ENCODE measurements at regions not wholly inside any gene's neighbourhood (a gene's known extent, or its start where the extent isn't known, plus 50 kb on each side); places are given as distances from the start of the nearest gene placed in this dataset.
"Not testable (repeated sequence)": the region's sequence is repeated elsewhere in the genome, so short reads cannot be mapped to it uniquely, and the experiment has no call there.

GRCh38 chr1:198846556-198846955 is 207.7 kb downstream of the PTPRC start:
- whole genome bisulfite sequencing, 2 donors, result 72 to 87% methylated on average over 2 of the region's 2 CpGs
- TF ChIP-seq POLR2A (IDR thresholded peaks at IDR 0.05) (no peak), CTCF (IDR thresholded peaks at IDR 0.05) (no peak)
- no peak overlapping the region for H3K27ac ChIP-seq
- no peak overlapping the region for H3K4me3 ChIP-seq
- DNase-seq (no peak), ATAC-seq (no peak)
- intact Hi-C loops (cut with DNase I), result no loop called here
- no peaks in the 10 kb centered on the region for H3K36me3 ChIP-seq (replicated peaks in 1 of 2; ENCODE audit: insufficient read depth in 1 of 2, low read depth in 2 of 2)
- no peaks in the 10 kb centered on the region for H3K27me3 ChIP-seq
- H3K4me1 ChIP-seq, result no peaks in the 10 kb centered on the region
- H3K9me3 ChIP-seq, result no peaks in the 10 kb centered on the region

GRCh38 chr1:198848206-198848605 is 209.4 kb downstream of the PTPRC start:
- DNase-seq (no peak), ATAC-seq (no peak)
- no peaks in the 10 kb centered on the region for H3K9me3 ChIP-seq
- no peaks in the 10 kb centered on the region for H3K27me3 ChIP-seq
- H3K36me3 ChIP-seq (replicated peaks in 1 of 2; ENCODE audit: insufficient read depth in 1 of 2, low read depth in 2 of 2), result no peaks in the 10 kb centered on the region
- TF ChIP-seq CTCF (IDR thresholded peaks at IDR 0.05) (no peak), POLR2A (IDR thresholded peaks at IDR 0.05) (no peak)
- intact Hi-C loops (cut with DNase I), result no loop called here
- H3K27ac ChIP-seq, result no peak overlapping the region
- H3K4me1 ChIP-seq, result no peaks in the 10 kb centered on the region
- WGBS, 2 donors, result 84 to 89% methylated on average over 1 of the region's 1 CpG
- H3K4me3 ChIP-seq, result no peak overlapping the region

- intact Hi-C loops (cut with DNase I), result no loop called here
Measured at GRCh38 chr1:198848649-198849048, 209.8 kb downstream of the PTPRC start.

GRCh38 chr1:198849093-198849492 is 210.3 kb downstream of the PTPRC start:
- no peak for ATAC-seq
- no peaks in the 10 kb centered on the region for H3K4me1 ChIP-seq
- H3K9me3 ChIP-seq, result no peaks in the 10 kb centered on the region
- WGBS, 2 donors, result 91 to 100% methylated on average over 2 of the region's 2 CpGs
- H3K27me3 ChIP-seq, result no peaks in the 10 kb centered on the region
- intact Hi-C loops (cut with DNase I), result no loop called here
- no peak overlapping the region for H3K27ac ChIP-seq
- no peaks in the 10 kb centered on the region for H3K36me3 ChIP-seq (replicated peaks in 1 of 2; ENCODE audit: insufficient read depth in 1 of 2, low read depth in 2 of 2)
- TF ChIP-seq CTCF (IDR thresholded peaks at IDR 0.05) (no peak), POLR2A (IDR thresholded peaks at IDR 0.05) (no peak)
- no peak overlapping the region for H3K4me3 ChIP-seq
- DNase-seq, result no peak

More at GRCh38 chr1:198848649-198849048, 209.8 kb downstream of the PTPRC start:
- H3K4me3 ChIP-seq, result no peak overlapping the region
- H3K27me3 ChIP-seq, result no peaks in the 10 kb centered on the region
- no peak for DNase-seq
- no peaks in the 10 kb centered on the region for H3K36me3 ChIP-seq (replicated peaks in 1 of 2; ENCODE audit: insufficient read depth in 1 of 2, low read depth in 2 of 2)
- H3K4me1 ChIP-seq, result no peaks in the 10 kb centered on the region
- no peaks in the 10 kb centered on the region for H3K9me3 ChIP-seq
- no peak for TF ChIP-seq CTCF (IDR thresholded peaks at IDR 0.05)
- no peak for TF ChIP-seq POLR2A (IDR thresholded peaks at IDR 0.05)
- 51 to 63% methylated on average over 1 of the region's 1 CpG for WGBS, 2 donors
- ATAC-seq, result no peak
- H3K27ac ChIP-seq, result no peak overlapping the region

GRCh38 chr1:198850196-198850595 is 211.4 kb downstream of the PTPRC start:
- Histone ChIP-seq H3K9me3 (no peaks in the 10 kb centered on the region), H3K36me3 (replicated peaks in 1 of 2; ENCODE audit: insufficient read depth in 1 of 2, low read depth in 2 of 2) (no peaks in the 10 kb centered on the region), H3K27me3 (no peaks in the 10 kb centered on the region), H3K4me1 (no peaks in the 10 kb centered on the region), H3K27ac (no peak overlapping the region), H3K4me3 (no peak overlapping the region)
- intact Hi-C loops (cut with DNase I), result no loop called here
- ATAC-seq, result no peak
- no peak for DNase-seq
- 76 to 82% methylated on average over 1 of the region's 1 CpG for WGBS, 2 donors
- TF ChIP-seq POLR2A (IDR thresholded peaks at IDR 0.05) (no peak), CTCF (IDR thresholded peaks at IDR 0.05) (no peak)

GRCh38 chr1:198850966-198851365 is 212.1 kb downstream of the PTPRC start:
- H3K9me3 ChIP-seq; H3K27ac ChIP-seq; DNase-seq; ATAC-seq; H3K4me3 ChIP-seq; H3K36me3 ChIP-seq (replicated peaks in 1 of 2; ENCODE audit: insufficient read depth in 1 of 2, low read depth in 2 of 2); H3K27me3 ChIP-seq; intact Hi-C loops (cut with DNase I); H3K4me1 ChIP-seq: not testable (repeated sequence)
- 84 to 87% methylated on average over 5 of the region's 5 CpGs for WGBS, 2 donors
